IMR-90 (cell line): ENCODE measurements at regions not wholly inside any gene's neighbourhood (a gene's known extent, or its start where the extent isn't known, plus 50 kb on each side); places are given as distances from the start of the nearest gene placed in this dataset.

ENCODE experiments used
- CEBPB ChIP-seq: IDR thresholded peaks from 2 replicates; pipeline ENCODE4 v1.6.1; 2012; ENCODE audit warnings: low read depth, low read length, improper control_type of control experiment
- MAFK ChIP-seq: IDR thresholded peaks from 2 replicates; pipeline ENCODE4 v1.6.1; 2012; ENCODE audit warnings: low read depth, low read length, improper control_type of control experiment
- MXI1 ChIP-seq: IDR thresholded peaks from 2 replicates; pipeline ENCODE4 v1.6.1; 2012; ENCODE audit warnings: low read depth, mild to moderate bottlenecking, low read length, moderate library complexity, borderline replicate concordance
- POLR2A ChIP-seq: IDR thresholded peaks from 2 replicates; pipeline ENCODE4 v1.6.1; 2012; ENCODE audit warnings: mild to moderate bottlenecking, low read depth, low read length
- RAD21 ChIP-seq: IDR thresholded peaks from 2 replicates; pipeline ENCODE4 v1.6.1; 2012; ENCODE audit warnings: low read length, improper control_type of control experiment
- RCOR1 ChIP-seq: IDR thresholded peaks from 2 replicates; pipeline ENCODE4 v1.6.1; 2012; ENCODE audit warnings: mild to moderate bottlenecking, low read length, improper control_type of control experiment; ENCODE audit not compliant: insufficient replicate concordance
- SMC3 ChIP-seq: fragments of 150-350 bp; IDR thresholded peaks from 2 replicates; pipeline ENCODE4 v1.6.1; 2016; ENCODE audit warnings: low read depth, mild to moderate bottlenecking, antibody characterized with exemption, low read length, moderate library complexity
- TF ChIP-seq, protein P1 (sequence below): conservative IDR thresholded peaks from 2 replicates; pipeline ENCODE4 v1.5.1; 2012; ENCODE audit warnings: mild to moderate bottlenecking, low read depth, low read length, improper control_type of control experiment
- TF ChIP-seq, protein P2 (sequence below): fragments of 150-350 bp; IDR thresholded peaks from 2 replicates; pipeline ENCODE4 v1.6.1; 2017; ENCODE audit warnings: mild to moderate bottlenecking, antibody characterized with exemption, low read length, low read depth
- TF ChIP-seq, protein P3 (sequence below): fragments of 150-350 bp; IDR thresholded peaks from 2 replicates; pipeline ENCODE4 v1.6.1; 2016; ENCODE audit warnings: low read depth, mild to moderate bottlenecking, low read length, moderate library complexity, borderline replicate concordance

DNA sequence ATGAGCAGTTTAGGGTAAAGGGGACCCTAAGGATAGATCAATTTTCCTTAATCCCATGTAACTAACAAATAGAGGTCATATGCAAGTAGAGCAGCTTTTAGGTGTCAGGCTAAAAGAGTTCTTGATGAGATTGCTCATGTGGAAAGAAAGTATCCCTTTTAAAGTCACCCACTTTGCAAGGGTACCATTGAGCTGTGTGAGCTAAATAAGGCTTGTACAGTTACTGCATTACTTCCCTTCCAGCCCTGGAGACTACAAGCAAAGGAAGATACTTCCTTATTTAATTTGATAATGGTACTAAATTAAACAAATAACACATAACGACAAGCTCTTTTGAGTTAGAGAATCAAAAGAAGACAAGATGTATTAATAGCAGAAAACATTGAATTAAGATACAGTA, 191.7 kb downstream of the TMX1 start:
- TF ChIP-seq, protein P1, sequence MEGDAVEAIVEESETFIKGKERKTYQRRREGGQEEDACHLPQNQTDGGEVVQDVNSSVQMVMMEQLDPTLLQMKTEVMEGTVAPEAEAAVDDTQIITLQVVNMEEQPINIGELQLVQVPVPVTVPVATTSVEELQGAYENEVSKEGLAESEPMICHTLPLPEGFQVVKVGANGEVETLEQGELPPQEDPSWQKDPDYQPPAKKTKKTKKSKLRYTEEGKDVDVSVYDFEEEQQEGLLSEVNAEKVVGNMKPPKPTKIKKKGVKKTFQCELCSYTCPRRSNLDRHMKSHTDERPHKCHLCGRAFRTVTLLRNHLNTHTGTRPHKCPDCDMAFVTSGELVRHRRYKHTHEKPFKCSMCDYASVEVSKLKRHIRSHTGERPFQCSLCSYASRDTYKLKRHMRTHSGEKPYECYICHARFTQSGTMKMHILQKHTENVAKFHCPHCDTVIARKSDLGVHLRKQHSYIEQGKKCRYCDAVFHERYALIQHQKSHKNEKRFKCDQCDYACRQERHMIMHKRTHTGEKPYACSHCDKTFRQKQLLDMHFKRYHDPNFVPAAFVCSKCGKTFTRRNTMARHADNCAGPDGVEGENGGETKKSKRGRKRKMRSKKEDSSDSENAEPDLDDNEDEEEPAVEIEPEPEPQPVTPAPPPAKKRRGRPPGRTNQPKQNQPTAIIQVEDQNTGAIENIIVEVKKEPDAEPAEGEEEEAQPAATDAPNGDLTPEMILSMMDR: no peak
- TF ChIP-seq POLR2A (no peak), SMC3 (no peak), RCOR1 (no peak), RAD21 (no peak), MAFK (no peak), CEBPB (no peak), MXI1 (no peak)
- TF ChIP-seq, protein P2, sequence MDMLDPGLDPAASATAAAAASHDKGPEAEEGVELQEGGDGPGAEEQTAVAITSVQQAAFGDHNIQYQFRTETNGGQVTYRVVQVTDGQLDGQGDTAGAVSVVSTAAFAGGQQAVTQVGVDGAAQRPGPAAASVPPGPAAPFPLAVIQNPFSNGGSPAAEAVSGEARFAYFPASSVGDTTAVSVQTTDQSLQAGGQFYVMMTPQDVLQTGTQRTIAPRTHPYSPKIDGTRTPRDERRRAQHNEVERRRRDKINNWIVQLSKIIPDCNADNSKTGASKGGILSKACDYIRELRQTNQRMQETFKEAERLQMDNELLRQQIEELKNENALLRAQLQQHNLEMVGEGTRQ: no peak
- TF ChIP-seq, protein P3, sequence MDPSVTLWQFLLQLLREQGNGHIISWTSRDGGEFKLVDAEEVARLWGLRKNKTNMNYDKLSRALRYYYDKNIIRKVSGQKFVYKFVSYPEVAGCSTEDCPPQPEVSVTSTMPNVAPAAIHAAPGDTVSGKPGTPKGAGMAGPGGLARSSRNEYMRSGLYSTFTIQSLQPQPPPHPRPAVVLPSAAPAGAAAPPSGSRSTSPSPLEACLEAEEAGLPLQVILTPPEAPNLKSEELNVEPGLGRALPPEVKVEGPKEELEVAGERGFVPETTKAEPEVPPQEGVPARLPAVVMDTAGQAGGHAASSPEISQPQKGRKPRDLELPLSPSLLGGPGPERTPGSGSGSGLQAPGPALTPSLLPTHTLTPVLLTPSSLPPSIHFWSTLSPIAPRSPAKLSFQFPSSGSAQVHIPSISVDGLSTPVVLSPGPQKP: no peak
